ENCODE measurements at regions not wholly inside any gene's neighbourhood (a gene's known extent, or its start where the extent isn't known, plus 50 kb on each side); places are given as distances from the start of the nearest gene placed in this dataset.

DNA sequence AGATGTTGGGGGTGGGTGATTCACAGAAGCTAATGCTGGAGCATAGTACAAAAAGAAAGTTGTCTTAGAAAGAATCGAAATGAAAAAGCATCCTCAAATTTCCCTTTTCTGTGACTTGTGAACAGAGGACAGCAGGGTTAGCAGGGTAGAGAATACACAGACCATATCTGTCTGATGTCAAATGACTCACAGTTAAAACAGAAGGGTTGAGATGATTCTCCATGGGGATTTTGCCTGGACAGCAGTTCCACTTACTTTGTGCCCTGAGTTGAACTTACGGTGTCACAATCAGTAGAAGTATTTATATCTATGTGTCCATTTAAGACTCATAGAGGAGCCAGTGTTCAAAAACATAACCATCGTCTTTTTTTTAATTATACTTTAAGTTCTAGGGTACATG, 801.6 kb downstream of the KCTD16 start:
- no peak for DNase-seq (ENCODE audit: low read depth)
- TF ChIP-seq, protein P1, sequence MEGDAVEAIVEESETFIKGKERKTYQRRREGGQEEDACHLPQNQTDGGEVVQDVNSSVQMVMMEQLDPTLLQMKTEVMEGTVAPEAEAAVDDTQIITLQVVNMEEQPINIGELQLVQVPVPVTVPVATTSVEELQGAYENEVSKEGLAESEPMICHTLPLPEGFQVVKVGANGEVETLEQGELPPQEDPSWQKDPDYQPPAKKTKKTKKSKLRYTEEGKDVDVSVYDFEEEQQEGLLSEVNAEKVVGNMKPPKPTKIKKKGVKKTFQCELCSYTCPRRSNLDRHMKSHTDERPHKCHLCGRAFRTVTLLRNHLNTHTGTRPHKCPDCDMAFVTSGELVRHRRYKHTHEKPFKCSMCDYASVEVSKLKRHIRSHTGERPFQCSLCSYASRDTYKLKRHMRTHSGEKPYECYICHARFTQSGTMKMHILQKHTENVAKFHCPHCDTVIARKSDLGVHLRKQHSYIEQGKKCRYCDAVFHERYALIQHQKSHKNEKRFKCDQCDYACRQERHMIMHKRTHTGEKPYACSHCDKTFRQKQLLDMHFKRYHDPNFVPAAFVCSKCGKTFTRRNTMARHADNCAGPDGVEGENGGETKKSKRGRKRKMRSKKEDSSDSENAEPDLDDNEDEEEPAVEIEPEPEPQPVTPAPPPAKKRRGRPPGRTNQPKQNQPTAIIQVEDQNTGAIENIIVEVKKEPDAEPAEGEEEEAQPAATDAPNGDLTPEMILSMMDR (conservative IDR thresholded peaks at IDR 0.05; ENCODE audit: low read length) = no peak
- no peak overlapping the region for H3K4me3 ChIP-seq (ENCODE audit: low read length)

- DNase-seq (ENCODE audit: low read depth) = no peak
- TF ChIP-seq, protein P1 (conservative IDR thresholded peaks at IDR 0.05; ENCODE audit: low read length) = no peak
- H3K4me3 ChIP-seq (ENCODE audit: low read length) = no peak overlapping the region
Observed at GRCh38 chr5:144971108-144971850, 800.6 kb downstream of the KCTD16 start.

GRCh38 chr5:144960296-144960695, 789.6 kb downstream of the KCTD16 start:
- TF ChIP-seq, protein P1 (conservative IDR thresholded peaks at IDR 0.05; ENCODE audit: low read length) = no peak
- DNase-seq (ENCODE audit: low read depth) = no peak

DNA sequence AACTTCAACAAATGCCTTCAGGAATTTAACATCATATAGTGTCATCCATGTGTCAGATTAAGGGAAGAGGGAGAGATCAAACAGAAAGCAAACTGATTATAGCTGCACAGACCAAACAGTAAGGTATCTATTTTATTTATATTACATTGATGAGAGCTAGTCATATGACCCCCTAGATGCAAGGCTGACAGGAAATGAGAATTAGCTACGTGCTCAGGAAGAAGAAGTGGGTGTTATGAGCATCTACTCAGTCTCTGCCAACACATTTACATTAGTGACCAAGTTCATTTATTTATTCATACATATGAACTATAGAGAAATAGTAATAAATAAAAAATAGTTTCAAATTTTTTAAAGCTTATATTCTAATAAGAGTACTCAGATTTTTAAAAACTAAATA, 787.3 kb downstream of the KCTD16 start:
- DNase-seq (ENCODE audit: low read depth) = no peak
- TF ChIP-seq, protein P1 (conservative IDR thresholded peaks at IDR 0.05; ENCODE audit: low read length) = no peak
- no peak overlapping the region for H3K4me3 ChIP-seq (ENCODE audit: low read length)

More at GRCh38 chr5:144960296-144960695, 789.6 kb downstream of the KCTD16 start:
- no peak overlapping the region for H3K4me3 ChIP-seq (ENCODE audit: low read length)

DNA sequence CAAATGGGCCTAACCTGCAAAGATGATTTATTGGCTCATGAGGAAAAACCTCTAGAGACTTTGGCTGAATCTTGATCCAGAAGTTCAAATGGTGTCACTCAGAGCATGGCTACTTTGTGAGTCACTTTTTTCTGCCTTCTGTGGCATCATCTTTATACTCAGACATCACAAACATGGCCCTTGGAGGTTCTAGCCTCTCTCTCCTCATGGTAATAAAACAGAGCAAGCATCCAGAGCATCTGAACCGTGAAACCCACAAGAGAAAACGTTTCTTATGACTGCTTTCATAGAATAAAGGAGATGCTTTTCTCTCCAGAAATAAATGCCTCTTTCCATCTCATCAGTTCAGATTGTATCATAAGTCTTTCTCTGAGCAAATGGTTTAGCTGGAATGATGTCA, 780.3 kb downstream of the KCTD16 start:
- no peak for DNase-seq (ENCODE audit: low read depth)
- TF ChIP-seq, protein P1 (conservative IDR thresholded peaks at IDR 0.05; ENCODE audit: low read length) = no peak
- H3K4me3 ChIP-seq (ENCODE audit: low read length) = no peak overlapping the region

DNA sequence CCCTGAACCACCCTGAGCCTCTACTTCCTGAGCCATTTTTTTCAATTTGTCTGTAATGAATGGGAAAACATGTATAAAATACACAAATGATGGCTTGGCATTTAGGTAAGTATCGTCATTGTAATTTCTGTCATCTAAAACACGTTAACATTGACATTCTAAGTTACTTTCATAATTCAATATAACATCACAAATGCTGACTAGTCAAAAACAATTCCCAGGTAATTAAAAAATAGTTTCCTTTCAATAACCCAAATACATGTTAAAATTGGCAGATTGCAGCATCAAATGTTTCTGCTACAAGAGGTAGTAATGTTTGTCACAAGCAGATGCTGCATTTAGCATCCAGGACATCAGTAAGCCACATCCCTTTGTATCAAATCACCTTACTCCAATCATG, 776.4 kb downstream of the KCTD16 start:
- TF ChIP-seq, protein P1 (conservative IDR thresholded peaks at IDR 0.05; ENCODE audit: low read length) = no peak
- DNase-seq (ENCODE audit: low read depth) = no peak
- H3K4me3 ChIP-seq (ENCODE audit: low read length) = no peak overlapping the region

DNA sequence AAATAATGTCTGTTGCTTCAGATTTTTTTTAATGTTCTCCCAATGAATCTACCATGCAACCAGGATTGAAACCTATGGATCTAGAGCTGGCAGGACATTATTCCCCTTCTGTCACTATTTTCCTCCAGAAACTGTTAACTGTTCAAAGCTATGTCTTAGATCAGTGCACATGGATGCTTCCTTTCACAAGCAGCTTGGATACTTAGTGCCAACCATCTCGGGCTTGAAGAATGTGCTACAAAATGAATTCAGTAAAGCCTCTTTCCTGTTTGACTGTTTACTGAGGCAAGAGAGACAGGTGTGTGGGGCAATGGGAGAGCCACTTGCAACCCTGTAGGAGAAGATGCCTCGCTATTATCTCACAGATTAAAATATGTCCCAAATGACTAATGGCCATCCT, 774.8 kb downstream of the KCTD16 start:
- no peak for DNase-seq (ENCODE audit: low read depth)
- H3K4me3 ChIP-seq (ENCODE audit: low read length) = no peak overlapping the region
- TF ChIP-seq, protein P1 (conservative IDR thresholded peaks at IDR 0.05; ENCODE audit: low read length) = no peak

Measured in AG10803 (cell line).